ENCODE measurements at regions not wholly inside any gene's neighbourhood (a gene's known extent, or its start where the extent isn't known, plus 50 kb on each side); places are given as distances from the start of the nearest gene placed in this dataset.

DNA sequence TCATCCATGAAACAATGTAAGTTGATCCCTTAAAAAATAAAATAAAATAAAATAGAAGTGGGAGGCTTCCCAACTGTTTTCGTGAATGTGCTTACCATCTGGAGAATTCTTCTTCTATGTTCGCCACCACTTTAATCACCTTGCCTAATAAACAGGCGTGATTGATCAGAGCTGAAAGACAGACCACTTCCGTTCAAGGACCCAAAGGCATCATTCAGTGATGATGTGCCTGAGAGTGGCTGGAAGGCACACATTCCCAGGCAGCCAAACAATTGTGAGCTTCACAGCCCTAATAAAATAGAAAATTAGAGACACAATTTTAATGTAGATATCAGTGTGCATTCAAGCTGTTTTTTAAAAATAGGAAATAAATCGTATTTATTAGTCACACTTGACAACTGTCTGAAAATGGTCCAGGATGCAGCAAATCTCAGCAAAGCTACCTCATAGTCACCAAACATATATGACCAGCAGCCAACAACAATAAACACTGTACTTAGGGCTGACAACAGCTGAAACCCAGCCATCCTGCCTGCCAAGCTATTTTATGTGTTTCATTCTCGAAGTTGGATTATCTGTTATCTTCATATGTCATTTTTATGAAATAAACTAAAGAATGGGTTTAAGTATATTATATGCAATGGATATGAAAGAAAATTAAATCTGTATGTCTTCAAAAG is 163.2 kb upstream of the FAM9B start:
- DNase-seq, result no peak

DNA sequence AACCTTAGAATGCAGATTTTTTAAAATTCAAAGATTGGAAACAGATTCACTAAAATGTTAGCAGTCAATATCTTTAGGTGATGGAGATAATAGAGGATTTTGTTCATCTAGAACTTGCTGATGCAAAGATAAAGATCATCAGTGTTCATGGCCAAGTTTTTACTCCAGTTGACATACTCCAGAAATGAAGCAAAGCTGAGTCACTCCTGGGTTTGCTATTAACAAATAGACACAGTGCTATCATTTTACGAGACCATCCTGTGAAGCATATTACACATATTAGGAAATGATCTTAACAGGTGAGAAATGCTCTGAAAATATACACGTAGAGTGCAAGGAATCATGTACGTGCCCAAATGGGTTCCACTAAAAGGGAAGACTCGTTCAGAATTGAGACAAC is 170.6 kb upstream of the FAM9B start:
- peak; percentile 12 for DNase-seq

DNA sequence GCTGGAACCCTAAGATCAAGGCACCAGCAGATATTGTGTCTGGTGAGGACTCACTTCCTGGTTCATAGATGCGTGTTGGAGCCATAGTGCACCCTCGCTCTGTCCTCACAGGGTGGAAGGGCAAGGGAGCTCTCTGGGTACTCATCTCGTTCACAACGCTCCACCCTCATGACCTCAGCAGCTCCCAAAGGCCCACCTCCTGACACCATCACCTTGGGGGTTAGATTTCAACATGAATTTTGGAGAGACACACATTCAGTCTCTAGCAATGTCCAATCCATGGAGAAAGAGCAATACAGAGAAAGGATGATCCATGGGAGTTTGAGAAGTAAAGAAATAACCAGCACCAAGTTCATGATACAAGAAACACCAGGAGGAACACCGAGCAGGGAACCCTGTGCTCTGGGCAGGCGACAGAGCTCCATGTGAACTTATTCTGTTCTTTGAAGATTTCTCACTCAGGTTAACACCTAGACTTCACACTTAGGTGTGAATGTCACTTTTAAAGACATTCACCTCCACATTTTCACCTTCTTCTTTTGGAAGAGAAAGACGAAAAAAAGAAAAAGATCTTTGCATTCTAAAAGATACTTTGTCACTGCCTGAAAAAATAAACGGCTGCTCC is 171.8 kb upstream of the FAM9B start:
- DNase-seq, result no peak

GRCh38 chrX:9207142-9207541 is 173.2 kb upstream of the FAM9B start:
- peak; percentile 0 for DNase-seq

- no peak for DNase-seq
Measured at GRCh38 chrX:9211269-9211668, 177.3 kb upstream of the FAM9B start.

DNA sequence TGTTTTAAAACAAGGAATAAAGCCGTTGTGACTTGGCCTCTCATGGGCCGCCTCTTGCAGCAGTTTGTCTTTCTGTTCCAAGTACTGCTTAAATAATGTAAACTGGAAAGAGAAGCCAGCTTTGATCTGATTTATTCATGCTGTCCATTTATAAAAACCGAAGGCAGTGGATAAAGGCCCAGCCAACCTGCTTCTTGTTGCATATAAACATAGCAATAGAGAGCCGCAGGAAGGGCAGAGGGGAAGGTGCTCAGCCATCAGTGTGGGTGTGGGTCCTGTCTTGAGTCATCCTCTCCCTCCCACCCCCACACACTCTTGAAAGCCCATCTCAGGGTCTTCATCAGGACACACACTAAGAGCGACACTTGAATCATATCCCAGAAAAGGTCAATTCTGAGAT is 187.9 kb upstream of the FAM9B start:
- DNase-seq, result no peak

DNA sequence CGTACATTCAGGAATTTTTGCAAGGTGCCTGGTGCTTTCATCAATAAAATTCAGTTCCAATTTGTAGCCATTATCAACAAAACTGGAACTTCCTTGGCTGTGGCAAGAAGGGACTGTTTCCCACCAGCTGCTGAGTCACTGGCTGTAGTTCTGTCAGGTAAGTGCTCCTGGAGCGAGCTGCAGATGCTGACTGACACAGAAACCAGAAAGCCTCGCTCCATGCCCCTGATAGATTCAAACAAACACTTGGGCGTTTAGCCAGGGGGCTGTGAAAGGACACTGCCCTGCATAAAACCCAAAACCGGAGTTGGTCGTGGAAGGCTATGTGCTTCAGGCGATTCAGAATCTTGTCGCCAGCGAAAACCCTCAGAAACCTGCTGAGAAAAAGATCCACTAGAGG is 188.4 kb upstream of the FAM9B start:
- DNase-seq, result no peak

- DNase-seq, result no peak
Measured at GRCh38 chrX:9227276-9227675, 193.3 kb upstream of the FAM9B start.

DNA sequence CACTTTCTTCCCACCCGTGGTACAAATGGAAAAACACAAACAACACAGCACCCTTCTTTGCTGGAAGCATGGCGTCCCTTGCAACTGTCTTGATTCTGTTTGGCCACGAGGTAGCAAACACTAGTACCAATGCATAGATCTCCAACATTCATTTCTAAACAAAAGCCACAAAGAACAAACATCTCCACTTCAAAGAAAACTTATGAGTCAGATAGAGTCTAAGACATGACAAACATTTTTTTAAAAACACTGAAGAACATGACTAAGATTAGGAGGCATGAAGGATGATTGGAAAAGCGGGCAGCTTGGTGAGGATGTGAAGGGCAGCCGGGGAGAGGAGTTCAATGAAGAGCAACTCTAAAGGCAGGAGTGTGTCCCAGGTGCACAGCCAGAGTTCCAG is 197.6 kb upstream of the FAM9B start:
- peak; percentile 0 for DNase-seq

DNA sequence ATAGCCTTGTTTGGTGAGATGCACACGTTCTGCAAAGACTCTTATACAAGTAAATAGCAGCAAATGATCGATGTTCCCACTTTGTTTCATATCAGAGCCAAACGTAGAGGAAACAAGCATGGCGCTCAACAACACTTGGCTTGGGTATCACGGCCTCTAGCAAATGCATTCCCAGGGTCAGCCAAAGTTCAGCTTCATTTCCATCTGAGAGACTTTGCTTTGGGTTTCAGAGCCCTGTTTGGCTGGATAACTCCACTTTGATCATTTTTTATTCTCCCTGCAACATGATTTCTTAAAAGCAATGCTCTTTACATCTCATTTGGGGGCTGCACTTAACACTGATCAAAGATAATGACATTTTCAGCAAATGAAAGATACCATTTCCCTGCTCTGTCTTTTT is 199.2 kb upstream of the FAM9B start:
- DNase-seq, result no peak

DNA sequence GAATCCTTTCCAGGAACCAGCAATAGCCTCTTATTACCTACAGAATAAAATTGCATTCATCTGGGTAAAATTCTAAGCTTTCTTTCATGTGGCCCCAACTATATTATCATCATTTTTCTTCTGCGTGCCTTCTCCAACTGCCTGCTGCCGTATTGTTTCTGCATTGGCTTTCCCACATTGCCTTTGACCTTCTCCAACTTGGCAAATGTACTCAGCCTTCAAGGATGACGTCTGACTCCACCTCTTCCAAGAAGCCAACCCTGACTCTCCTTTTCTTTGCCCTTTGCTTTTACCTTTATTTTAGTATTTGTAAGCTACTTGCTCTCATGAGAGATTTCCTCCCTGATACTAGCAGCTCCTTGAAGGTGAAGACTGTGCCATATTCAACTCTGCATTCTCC is 200.4 kb upstream of the FAM9B start:
- DNase-seq, result no peak

- no peak for DNase-seq
Measured at GRCh38 chrX:9235722-9236121, 201.8 kb upstream of the FAM9B start.

DNA sequence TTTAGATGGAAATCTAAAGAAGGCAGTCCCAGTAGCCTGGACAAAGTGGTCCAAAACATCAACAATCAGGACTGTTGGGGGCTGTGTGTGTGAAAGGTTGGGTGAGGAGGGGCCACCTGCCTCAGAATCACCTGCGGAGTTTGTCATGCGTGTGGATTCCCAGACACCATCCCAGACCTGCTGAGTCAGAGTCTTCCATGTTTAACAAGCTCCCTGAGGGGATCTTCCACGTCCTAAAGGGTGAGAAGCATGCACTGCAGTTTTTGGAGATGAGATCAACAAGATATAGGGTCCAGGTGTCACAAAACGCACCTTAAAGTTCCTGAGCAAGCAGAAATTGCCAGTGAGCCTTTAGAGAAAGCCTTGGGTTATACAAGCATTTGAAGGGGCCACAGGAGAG is 207.0 kb upstream of the FAM9B start:
- no peak for DNase-seq

GRCh38 chrX:9241427-9241826 is 207.5 kb upstream of the FAM9B start:
- no peak for DNase-seq

GRCh38 chrX:9249051-9249846 is 215.3 kb upstream of the FAM9B start:
- no peak for DNase-seq

DNA sequence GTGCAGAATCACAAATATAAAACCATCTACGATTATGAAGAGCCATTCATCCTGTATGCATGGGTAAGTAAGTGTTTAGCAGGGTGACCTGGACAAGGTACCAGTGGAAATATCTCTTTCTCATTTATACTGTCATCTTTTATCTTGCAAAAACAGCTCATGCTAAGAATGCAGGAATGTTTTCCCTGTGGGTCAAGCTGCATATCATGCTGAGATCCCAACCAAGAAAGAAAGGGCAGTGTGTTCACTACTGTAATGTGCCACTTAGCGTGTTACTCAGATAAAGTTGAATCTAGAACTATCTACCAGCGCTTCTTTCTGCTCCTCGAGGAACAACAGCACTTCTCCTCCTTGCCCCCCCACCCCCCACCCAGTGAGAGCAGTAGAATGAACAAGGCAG is 212.7 kb upstream of the TBL1X start:
- DNase-seq, result no peak

DNA sequence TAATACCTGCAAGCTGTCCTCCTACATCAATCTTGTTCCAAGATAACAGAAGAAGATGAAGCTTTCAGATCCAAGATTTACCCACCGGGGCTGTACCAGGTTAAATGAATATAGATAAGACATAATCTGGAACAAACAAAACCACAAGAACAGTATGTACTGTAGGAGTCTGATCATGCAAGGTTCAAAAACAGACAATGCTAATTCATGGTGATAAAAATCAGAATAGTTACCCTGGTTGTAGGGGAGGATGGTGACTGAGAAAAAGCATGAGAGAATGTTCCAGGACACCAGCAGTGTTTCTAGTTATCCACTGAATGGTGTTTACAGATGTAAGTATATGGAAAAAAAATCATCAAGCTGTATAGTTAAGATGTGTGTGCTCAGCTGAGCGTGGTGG is 211.6 kb upstream of the TBL1X start:
- DNase-seq, result no peak

DNA sequence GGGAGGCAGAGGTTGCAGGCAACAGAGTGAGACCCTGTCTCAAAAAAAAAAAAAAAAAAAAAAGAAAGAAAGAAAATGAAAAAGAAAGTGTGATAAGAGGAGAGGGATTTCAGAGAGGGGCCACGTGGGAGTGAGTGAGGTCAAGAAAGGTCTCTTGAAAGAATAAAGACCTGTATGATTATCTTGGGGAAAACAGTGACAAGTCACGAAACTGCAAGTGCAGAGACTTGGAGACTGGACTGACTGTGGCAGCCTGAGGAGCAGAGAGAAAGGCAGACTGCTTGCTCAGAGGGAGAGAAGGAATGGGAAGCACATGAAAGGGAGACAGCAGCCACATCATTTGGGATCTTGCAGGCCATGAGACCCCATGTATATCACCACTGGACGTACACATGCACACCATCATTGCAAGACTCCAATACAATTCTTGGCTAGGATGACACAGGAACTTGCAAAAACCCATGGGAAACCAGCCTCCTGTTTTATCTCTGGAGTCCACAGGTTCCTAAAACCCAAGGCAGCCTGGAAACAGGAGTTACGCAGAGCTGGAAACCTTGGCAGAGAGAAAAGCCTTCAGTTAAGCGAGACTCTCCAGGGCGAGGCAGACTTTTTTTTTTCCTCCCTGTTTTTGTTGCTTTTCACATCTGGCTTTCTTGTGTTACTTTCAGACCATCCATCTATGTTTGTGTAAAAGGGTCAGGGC is 207.0 kb upstream of the TBL1X start:
- DNase-seq, result no peak

- no peak for DNase-seq
Measured at GRCh38 chrX:9258421-9259104, 206.3 kb upstream of the TBL1X start.

- DNase-seq, result no peak
Measured at GRCh38 chrX:9260603-9261002, 204.3 kb upstream of the TBL1X start.

DNA sequence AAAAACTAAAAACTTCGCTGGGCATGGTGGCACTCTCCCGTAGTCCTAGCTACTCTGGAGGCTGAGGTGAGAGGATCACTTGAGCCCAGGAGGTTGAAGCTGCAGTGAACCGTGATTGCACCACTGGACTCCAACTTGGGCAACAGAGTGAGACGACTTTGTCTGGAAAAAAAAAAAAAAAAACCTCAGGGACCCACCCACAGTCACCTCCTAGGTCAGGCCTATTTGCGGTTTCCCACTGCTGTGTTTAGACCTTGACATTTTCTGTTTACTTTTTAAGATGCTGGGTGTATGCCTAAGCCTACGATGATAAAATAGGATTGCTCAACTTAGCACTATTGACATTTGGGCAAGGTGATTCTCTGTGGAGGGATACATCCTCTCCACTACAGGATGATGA is 197.4 kb upstream of the TBL1X start:
- no peak for DNase-seq

DNA sequence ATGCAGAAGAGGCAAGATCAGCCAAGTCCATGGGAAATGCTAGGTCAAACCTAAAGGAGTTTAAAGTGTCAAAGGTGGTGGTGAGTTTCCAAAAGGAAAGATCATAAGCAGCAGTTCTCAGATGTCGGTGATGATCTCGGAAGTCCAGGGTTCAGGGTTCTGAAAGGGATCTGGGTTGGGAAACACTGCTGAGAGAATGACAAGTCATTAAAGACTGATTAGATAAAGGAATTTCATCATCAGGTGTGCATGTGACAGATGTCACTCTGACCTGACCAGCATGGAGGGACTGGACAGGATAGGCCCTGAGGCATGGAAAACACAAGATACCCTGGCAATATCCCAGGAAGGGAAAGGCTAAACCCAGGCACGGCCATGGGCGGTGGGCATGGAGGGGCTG is 195.7 kb upstream of the TBL1X start:
- DNase-seq, result no peak
